NCI-H524 treated with DMSO at 0.1 percent for 48 hours (cell line): ENCODE measurements at regions not wholly inside any gene's neighbourhood (a gene's known extent, or its start where the extent isn't known, plus 50 kb on each side); places are given as distances from the start of the nearest gene placed in this dataset.
"Not testable (repeated sequence)": the region's sequence is repeated elsewhere in the genome, so short reads cannot be mapped to it uniquely, and the experiment has no call there.

Experiments
- DNase-seq: peaks from one replicate; lab custom pipeline; 2025; lab: John Stamatoyannopoulos, UW

DNA sequence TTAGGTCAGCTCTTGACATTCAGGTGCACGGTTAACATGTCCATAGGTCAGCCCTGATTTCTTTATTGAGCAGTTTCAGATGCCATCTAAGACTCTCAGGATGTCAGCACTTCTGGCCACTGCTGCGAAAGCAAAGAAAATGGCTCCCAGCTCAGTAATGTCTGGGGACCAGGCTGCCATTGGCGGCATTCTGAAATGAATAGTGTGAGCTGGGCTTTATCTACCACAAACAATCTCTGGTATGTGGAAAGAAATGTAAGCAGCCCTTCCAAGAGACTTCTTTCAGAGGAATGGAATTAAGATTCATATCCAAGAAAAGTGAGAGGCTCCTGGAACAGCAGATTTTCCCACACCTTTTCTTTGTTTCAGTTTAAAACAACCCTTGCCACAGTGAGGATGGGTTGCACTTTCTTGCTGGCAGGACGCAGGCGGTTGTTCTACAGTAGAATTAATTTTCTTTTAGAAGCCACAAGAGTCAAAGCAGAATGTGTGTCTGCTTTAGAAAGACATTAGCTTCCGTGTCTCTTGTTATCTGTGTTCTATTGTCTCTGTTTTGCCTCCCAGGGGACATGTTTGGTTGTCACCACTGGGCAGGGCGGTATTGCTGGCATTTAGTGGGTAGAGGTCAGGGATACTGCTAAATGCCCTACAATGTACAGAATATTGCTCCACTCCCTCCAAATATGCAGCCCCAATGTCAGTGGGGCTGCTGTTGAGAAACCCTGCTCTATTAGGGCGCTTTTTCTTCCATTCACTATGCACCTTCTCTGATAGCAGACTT lies 149.9 kb upstream of the ANKH start:
- DNase-seq: no peak

DNA sequence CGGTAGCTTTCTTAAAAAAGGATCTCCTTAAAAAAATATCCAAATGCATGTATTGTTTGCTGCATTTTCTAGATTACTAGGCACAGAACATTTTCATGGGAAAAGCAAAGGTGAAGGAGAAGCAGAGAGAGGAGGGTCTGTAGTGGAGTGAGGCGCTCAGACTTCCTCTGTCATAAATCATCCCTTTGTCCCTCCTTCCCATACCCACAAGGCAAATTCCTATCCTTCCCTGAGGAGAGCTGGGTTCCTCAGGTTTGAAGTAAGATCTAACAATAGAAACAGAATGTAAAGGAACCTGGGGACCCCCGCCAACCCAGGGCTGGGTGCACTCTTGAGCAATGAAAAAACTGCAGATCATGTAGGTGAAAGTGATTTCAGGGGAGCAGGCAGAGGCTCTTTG lies 149.2 kb upstream of the ANKH start:
- DNase-seq: no peak

GRCh38 chr5:15014809-15015208 lies 143.2 kb upstream of the ANKH start:
- no peak for DNase-seq

- peak; percentile 53 for DNase-seq
Measured at GRCh38 chr5:15013654-15014463, 142.3 kb upstream of the ANKH start.

DNA sequence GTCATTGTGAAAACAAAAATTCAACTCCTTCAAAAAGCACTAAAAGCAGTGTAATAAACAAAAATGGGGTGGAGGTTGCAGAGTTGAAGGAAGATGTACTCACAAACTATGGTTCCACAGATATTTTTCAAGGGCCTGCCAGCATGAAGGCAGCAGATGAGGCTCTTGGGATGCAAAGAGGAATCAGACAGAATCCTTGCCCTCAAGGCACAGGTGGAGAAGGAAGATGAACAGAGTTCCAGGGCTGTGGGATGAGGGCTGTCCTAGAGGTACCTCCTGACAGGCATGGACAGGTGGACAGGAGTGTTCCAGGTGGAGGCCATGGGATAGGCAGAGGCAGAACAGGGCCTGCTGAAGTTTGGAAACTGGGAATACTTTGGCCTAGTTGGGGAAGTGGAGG lies 140.5 kb upstream of the ANKH start:
- no peak for DNase-seq

- no peak for DNase-seq
Measured at GRCh38 chr5:15010936-15011335, 139.4 kb upstream of the ANKH start.

DNA sequence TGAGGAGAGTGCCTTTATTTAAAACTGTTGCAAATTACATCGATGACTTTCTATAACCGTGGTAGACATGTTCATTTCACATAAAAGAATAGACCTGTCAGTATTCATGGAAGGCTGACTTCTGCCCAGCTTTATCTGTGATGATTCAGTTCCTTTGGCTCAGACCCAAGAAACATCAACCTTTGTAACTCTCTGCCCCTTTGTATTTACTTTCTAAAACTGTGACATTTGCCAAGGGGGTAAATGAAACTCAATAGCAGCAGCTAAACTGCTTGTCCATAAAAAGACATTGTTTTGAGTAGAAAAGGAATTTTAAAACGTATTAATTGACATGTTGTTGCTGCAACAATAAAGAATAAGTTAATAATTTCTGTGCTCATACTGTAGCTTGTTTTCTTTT lies 137.8 kb upstream of the ANKH start:
- DNase-seq: no peak

- DNase-seq: no peak
Measured at GRCh38 chr5:15008921-15009320, 137.3 kb upstream of the ANKH start.

GRCh38 chr5:15008476-15008875 lies 136.9 kb upstream of the ANKH start:
- no peak for DNase-seq

DNA sequence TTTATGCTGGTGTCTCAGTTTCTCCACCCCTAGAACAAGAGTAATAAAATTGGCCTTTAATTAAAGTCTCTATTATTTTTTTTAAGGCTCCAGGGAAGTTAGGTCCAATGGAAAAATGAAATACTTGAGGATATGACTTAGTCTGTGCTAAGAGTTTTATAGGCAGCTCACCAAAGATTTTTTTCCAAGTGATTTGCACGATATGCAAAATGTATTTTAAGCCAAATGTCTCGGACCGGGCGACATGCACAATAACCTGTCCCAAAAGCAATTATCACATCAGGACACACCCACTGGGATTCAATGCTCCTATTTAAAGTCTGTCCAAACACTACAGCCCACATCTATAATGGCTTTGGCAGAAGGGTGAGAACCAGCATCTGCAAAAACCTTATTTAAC lies 136.1 kb upstream of the ANKH start:
- no peak for DNase-seq

DNA sequence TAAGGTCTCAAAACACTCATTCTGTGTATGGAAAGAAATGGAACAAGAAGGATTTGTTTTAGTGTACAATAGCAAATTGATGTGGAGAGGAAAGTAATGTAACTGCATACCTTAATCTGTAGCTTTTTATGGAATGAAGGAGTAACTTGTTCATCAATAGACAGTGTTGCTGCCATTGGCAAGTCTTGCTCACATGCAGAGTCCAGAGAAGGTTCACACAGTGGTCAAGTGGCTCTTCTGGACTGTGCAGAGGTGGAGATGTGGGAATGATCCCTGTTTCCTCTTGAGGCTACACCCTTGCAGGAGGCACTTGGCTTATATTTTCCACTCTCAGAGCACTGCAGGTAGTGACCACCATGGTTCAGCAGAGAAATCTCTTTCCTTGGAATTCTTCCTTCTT lies 132.9 kb upstream of the ANKH start:
- DNase-seq: no peak

GRCh38 chr5:15003511-15003920 lies 131.9 kb upstream of the ANKH start:
- DNase-seq: peak; percentile 33

DNA sequence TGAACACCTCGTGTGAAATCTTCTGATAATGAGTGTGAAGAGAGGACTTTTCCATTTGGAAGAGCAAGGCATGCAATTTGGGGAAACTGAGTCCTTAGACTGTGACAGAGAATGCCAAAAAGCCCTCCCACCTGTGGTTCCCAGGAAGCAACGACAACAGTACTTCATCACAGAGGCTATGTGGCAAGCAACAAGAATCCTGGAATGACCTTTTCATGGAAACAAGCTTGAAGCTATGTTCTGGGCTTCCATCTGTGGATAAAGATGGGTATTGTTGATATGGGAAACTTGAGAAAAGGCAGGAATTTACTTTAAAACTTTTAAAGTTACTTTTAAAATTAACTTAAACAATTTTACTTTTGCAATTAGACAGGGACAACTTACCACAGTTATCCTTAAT lies 131.2 kb upstream of the ANKH start:
- no peak for DNase-seq

GRCh38 chr5:15002173-15002572 lies 130.6 kb upstream of the ANKH start:
- DNase-seq: no peak

DNA sequence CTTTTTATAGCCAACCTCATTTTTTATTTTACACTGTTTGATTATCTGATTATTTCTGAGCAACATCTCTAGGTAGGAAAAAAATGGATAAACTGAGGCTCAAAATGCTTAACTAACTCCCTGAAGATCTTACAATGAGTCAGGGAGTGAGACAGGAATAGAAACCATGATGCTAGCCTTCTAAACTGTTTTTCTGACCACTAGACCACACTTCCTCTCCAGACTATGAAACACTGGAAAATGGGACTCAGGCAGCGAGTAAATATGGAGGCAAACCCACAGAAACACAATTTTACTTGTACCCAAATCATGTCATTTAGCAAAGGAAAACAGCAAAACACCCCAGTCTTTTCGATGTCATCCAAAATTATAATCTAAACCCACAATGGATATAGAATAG lies 129.9 kb upstream of the ANKH start:
- no peak for DNase-seq

GRCh38 chr5:14998491-14998890 lies 126.9 kb upstream of the ANKH start:
- DNase-seq: no peak

- no peak for DNase-seq
Measured at GRCh38 chr5:14996997-14997396, 125.4 kb upstream of the ANKH start.

- DNase-seq: no peak
Measured at GRCh38 chr5:14995229-14995628, 123.7 kb upstream of the ANKH start.

- DNase-seq: not testable (repeated sequence)
Measured at GRCh38 chr5:14993459-14994133, 122.0 kb upstream of the ANKH start.

DNA sequence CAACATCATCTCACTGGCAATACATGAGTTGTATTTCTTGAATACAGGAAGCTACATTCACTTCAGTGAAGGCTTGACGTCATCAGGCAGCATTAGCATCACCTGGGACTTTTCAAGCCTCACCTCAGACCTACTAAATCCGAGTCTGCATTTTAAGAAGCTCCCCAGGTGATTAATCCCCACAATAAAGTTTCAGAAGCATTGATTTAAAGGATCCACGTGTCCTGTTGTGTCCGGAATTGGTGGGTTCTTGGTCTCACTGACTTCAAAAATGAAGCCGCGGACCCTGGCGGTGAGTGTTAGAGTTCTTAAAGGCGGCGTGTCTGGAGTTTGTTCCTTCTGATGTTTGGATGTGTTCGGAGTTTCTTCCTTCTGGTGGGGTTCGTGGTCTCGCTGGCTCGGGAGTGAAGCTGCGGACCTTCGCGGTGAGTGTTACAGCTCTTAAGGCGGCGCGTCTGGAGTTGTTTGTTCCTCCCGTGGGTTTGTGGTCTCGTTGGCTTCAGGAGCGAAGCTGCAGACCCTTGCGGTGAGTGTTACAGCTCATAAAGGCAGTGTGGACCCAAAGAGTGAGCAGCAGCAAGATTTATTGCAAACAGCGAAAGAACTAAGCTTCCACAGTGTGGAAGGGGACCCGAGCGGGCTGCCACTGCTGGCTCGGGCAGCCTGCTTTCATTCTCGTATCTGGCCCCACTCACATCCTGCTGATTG lies 121.3 kb upstream of the ANKH start:
- not testable (repeated sequence) for DNase-seq

DNA sequence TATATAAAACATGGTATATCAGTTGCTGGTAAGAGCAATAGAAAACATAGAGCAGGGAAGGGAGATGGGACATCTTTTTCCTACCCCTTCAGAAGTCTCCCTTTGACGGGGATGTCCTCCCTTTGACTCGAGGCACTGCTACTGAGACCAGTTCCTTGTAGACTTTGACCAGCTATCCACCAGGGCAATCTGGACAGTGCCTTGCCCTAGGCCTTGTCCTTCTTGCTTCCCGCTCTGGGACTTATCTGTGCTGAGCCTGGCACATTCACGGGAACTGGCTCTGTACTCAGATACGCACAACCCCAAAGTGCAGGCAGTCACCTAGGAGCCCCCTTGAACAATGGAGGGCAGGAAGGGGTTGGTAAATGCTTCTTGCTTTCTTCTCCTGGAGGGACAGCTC lies 116.6 kb upstream of the ANKH start:
- no peak for DNase-seq

DNA sequence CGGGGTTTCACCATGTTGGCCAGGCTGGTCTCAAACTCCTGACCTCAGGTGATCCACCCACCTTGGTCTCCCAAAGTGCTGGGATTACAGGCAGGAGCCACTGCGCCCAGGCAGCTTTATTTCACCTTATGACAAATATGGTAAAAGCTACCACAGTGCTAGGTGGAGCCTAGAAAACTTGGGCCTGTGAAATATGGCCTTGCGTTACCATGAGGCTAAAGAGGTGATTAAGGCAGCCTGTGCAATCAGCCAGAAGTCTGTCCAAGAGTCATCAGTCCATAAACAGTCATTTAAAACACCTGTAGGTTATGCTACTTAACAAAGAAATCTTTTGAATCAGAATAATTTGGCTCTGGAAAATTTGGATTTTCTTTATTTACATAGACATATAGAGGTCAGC lies 114.8 kb upstream of the ANKH start:
- DNase-seq: no peak
